IMR-90 (cell line): ENCODE measurements at regions not wholly inside any gene's neighbourhood (a gene's known extent, or its start where the extent isn't known, plus 50 kb on each side); places are given as distances from the start of the nearest gene placed in this dataset.

ENCODE experiments used
- ATAC-seq: fragments of 200-7000 bp; cut with Tn5 transposase; 2 replicates; pipeline ENCODE4 v1.9.1; 2020; ENCODE audit warnings: low read depth, mild to moderate bottlenecking, moderate library complexity
- BruUV-seq: library from RNA; stranded (reverse); fragments of 400-500 nt; replicated peaks from 2 replicates; lab custom pipeline; 2021; lab: Mats Ljungman, UMichigan
- CTCF ChIA-PET: fragments of 300-600 bp; formaldehyde crosslinking; extraction: SDS; loops from one replicate; lab custom pipeline; 2021; ENCODE audit warnings: antibody characterized with exemption; lab: Yijun Ruan, JAX
- POLR2A ChIA-PET: fragments of 300-600 bp; sonication (Branson Sonifier 250); formaldehyde crosslinking; loops from one replicate; lab custom pipeline; 2022; ENCODE audit warnings: antibody characterized with exemption; ENCODE audit not compliant: unreplicated experiment; lab: Charles Lee
- DNase-seq: peaks from one replicate; pipeline ENCODE4 v3.0.0; 2013
- H2AFZ ChIP-seq: replicated peaks from 2 replicates; pipeline ENCODE3; 2013; ENCODE audit warnings: low read length, mild to moderate bottlenecking; ENCODE audit not compliant: poor library complexity
- H2AK5ac ChIP-seq: 2 replicates; pipeline ENCODE4 v1.6.1; 2013; ENCODE audit warnings: low read depth, low read length, inconsistent platforms
- H2AK9ac ChIP-seq: replicated peaks from 2 replicates; pipeline ENCODE3; 2013; ENCODE audit warnings: mild to moderate bottlenecking, low read depth, low read length, moderate library complexity; ENCODE audit not compliant: poor library complexity
- H2BK120ac ChIP-seq: 2 replicates; pipeline ENCODE4 v1.6.1; 2013; ENCODE audit warnings: low read depth, low read length, inconsistent platforms
- H2BK15ac ChIP-seq: 3 replicates; pipeline ENCODE4 v1.6.1; 2013; ENCODE audit warnings: low read depth, low read length, inconsistent platforms
- H2BK20ac ChIP-seq: 2 replicates; pipeline ENCODE4 v1.6.1; 2013; ENCODE audit warnings: low read depth, mild to moderate bottlenecking, inconsistent platforms, low read length, moderate library complexity
- H2BK5ac ChIP-seq: 2 replicates; pipeline ENCODE4 v1.6.1; 2013; ENCODE audit warnings: mild to moderate bottlenecking, low read depth, low read length, inconsistent platforms; ENCODE audit not compliant: poor library complexity, severe bottlenecking
- H3K14ac ChIP-seq: replicated peaks from 2 replicates; pipeline ENCODE4 v1.6.1; 2013; ENCODE audit warnings: low read depth, low read length, inconsistent platforms
- H3K18ac ChIP-seq: 2 replicates; pipeline ENCODE4 v1.6.1; 2013; ENCODE audit warnings: low read depth, low read length, control low read depth
- H3K23ac ChIP-seq: 2 replicates; pipeline ENCODE4 v1.6.1; 2013; ENCODE audit warnings: low read depth, low read length, inconsistent platforms
- H3K27ac ChIP-seq: 2 replicates; pipeline ENCODE4 v1.5.1; 2013; ENCODE audit warnings: mild to moderate bottlenecking, control low read depth, low read length; ENCODE audit not compliant: insufficient read depth
- H3K27me3 ChIP-seq: 2 replicates; pipeline ENCODE4 v1.6.1; 2013; ENCODE audit warnings: low read length; ENCODE audit not compliant: control insufficient read depth, insufficient read depth
- H3K36me3 ChIP-seq: 2 replicates; pipeline ENCODE4 v1.6.1; 2013; ENCODE audit warnings: low read length, mixed read lengths; ENCODE audit not compliant: control insufficient read depth, insufficient read depth
- H3K4ac ChIP-seq: 2 replicates; pipeline ENCODE4 v1.6.1; 2013; ENCODE audit warnings: low read depth, low read length, inconsistent platforms
- H3K4me1 ChIP-seq: 2 replicates; pipeline ENCODE4 v1.6.1; 2013; ENCODE audit warnings: low read length, mixed read lengths; ENCODE audit not compliant: control insufficient read depth, insufficient read depth
- H3K4me2 ChIP-seq: 2 replicates; pipeline ENCODE4 v1.6.1; 2013; ENCODE audit warnings: low read depth, mild to moderate bottlenecking, control low read depth, low read length, moderate library complexity
- H3K4me3 ChIP-seq: 2 replicates; pipeline ENCODE4 v1.5.1; 2013; ENCODE audit warnings: low read depth, mild to moderate bottlenecking, control low read depth, low read length, moderate library complexity; ENCODE audit not compliant: insufficient read depth
- H3K56ac ChIP-seq: 2 replicates; pipeline ENCODE4 v1.6.1; 2013; ENCODE audit warnings: low read length, inconsistent platforms; ENCODE audit not compliant: insufficient read depth; ENCODE audit errors: extremely low read depth
- H3K79me1 ChIP-seq, 2 experiments: 2 replicates each; pipeline ENCODE4 v1.6.1; 2013; ENCODE audit warnings: low read length in 2 of 2, inconsistent platforms in 1 of 2, low read depth in 1 of 2
- H3K9ac ChIP-seq: 2 replicates; pipeline ENCODE4 v1.6.1; 2013; ENCODE audit warnings: low read depth, low read length, control low read depth
- H3K9me1 ChIP-seq: 2 replicates; pipeline ENCODE4 v1.6.1; 2013; ENCODE audit warnings: low read length, inconsistent platforms; ENCODE audit not compliant: insufficient read depth
- H3K9me3 ChIP-seq: 2 replicates; pipeline ENCODE4 v1.6.1; 2013; ENCODE audit warnings: low read length; ENCODE audit not compliant: control insufficient read depth, insufficient read depth
- H4K20me1 ChIP-seq: 2 replicates; pipeline ENCODE4 v1.6.1; 2013; ENCODE audit warnings: low read length, inconsistent platforms; ENCODE audit not compliant: insufficient read depth
- H4K5ac ChIP-seq: 2 replicates; pipeline ENCODE4 v1.6.1; 2013; ENCODE audit warnings: mild to moderate bottlenecking, low read depth, low read length, control low read depth
- H4K8ac ChIP-seq, 2 experiments: 2 replicates each; pipeline ENCODE4 v1.6.1; 2013; ENCODE audit warnings: low read depth in 2 of 2, low read length in 2 of 2, control low read depth in 1 of 2, inconsistent platforms in 1 of 2
- H4K91ac ChIP-seq: 2 replicates; pipeline ENCODE4 v1.6.1; 2013; ENCODE audit warnings: low read depth, low read length, inconsistent platforms; ENCODE audit not compliant: insufficient read depth
- BHLHE40 ChIP-seq: fragments of 150-350 bp; IDR thresholded peaks from 2 replicates; pipeline ENCODE4 v1.6.1; 2016; ENCODE audit warnings: mild to moderate bottlenecking, low read depth, low read length
- CEBPB ChIP-seq: IDR thresholded peaks from 2 replicates; pipeline ENCODE4 v1.6.1; 2012; ENCODE audit warnings: low read depth, low read length, improper control_type of control experiment
- FOS ChIP-seq: fragments of 150-350 bp; IDR thresholded peaks from 2 replicates; pipeline ENCODE4 v1.6.1; 2016; ENCODE audit warnings: low read depth, low read length
- RAD21 ChIP-seq: IDR thresholded peaks from 2 replicates; pipeline ENCODE4 v1.6.1; 2012; ENCODE audit warnings: low read length, improper control_type of control experiment
- RFX5 ChIP-seq: IDR thresholded peaks from 2 replicates; pipeline ENCODE4 v1.8.0; 2012; ENCODE audit warnings: low read depth, mild to moderate bottlenecking, low read length, moderate library complexity
- WGBS, 2 experiments: methylation state at CpG; one replicate each; pipeline versions ENCODE4 v1.1.5 to v1.1.7; 2013; ENCODE audit warnings: missing lambda C conversion rate in 2 of 2; ENCODE audit not compliant: insufficient read length in 1 of 2; ENCODE audit errors: extremely low coverage in 2 of 2; 5-methylcytosine and 5-hydroxymethylcytosine counted together
- dilution Hi-C: fragments of 300-500 bp; cut with HindIII; formaldehyde crosslinking; loops from one replicate; pipeline ENCODE4 v1.14.3; 2018; ENCODE audit warnings: low sequenced_read_pairs; ENCODE audit not compliant: unreplicated experiment
- in situ Hi-C: fragments of 300-500 bp; cut with MboI; formaldehyde crosslinking; loops from 3 replicates; pipeline ENCODE4 v1.14.3; 2019; ENCODE audit warnings: low sequenced_read_pairs, inconsistent platforms, mixed read lengths
- intact Hi-C: fragments of 100-400 bp; cut with micrococcal nuclease; formaldehyde crosslinking; loops from 2 replicates; pipeline ENCODE4 v1.10.0; 2022
- TF ChIP-seq, protein P1 (sequence below): fragments of 150-350 bp; IDR thresholded peaks from 2 replicates; pipeline ENCODE4 v1.6.1; 2016; ENCODE audit warnings: low read depth, mild to moderate bottlenecking, low read length, moderate library complexity, borderline replicate concordance
- TF ChIP-seq, protein P2 (sequence below): conservative IDR thresholded peaks from 2 replicates; pipeline ENCODE4 v1.5.1; 2012; ENCODE audit warnings: mild to moderate bottlenecking, low read depth, low read length, improper control_type of control experiment

GRCh38 chr5:67942421-67942820 is 273.1 kb upstream of the PIK3R1 start:
- Histone ChIP-seq H3K9ac (no peak overlapping the region), H3K23ac (no peak overlapping the region), H2AK9ac (no peak overlapping the region), H3K79me1 (no peaks in the 10 kb centered on the region), H3K4me1 (no peaks in the 10 kb centered on the region), H2BK20ac (no peak overlapping the region), H2AFZ (no peak overlapping the region), H2AK5ac (no peak overlapping the region), H3K4me2 (no peak overlapping the region), H2BK15ac (no peak overlapping the region), H3K14ac (no peak overlapping the region), H4K91ac (no peak overlapping the region), H4K8ac (no peak overlapping the region), H3K9me3 (no peaks in the 10 kb centered on the region), H4K5ac (no peak overlapping the region), H3K27me3 (no peaks in the 10 kb centered on the region), H3K4ac (no peak overlapping the region), H3K27ac (no peak overlapping the region), H3K4me3 (no peak overlapping the region), H3K36me3 (no peaks in the 10 kb centered on the region), H3K9me1 (no peaks in the 10 kb centered on the region), H2BK120ac (no peak overlapping the region), H2BK5ac (no peak overlapping the region), H4K20me1 (no peaks in the 10 kb centered on the region), H3K56ac (no peak overlapping the region), H3K18ac (no peak overlapping the region)
- no TSS peak for BruUV-seq
- TF ChIP-seq RFX5: no peak
- TF ChIP-seq FOS: no peak
- no peak for TF ChIP-seq RAD21
- no peak for TF ChIP-seq CEBPB
- TF ChIP-seq, protein P1, sequence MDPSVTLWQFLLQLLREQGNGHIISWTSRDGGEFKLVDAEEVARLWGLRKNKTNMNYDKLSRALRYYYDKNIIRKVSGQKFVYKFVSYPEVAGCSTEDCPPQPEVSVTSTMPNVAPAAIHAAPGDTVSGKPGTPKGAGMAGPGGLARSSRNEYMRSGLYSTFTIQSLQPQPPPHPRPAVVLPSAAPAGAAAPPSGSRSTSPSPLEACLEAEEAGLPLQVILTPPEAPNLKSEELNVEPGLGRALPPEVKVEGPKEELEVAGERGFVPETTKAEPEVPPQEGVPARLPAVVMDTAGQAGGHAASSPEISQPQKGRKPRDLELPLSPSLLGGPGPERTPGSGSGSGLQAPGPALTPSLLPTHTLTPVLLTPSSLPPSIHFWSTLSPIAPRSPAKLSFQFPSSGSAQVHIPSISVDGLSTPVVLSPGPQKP: no peak
- TF ChIP-seq BHLHE40: no peak
- TF ChIP-seq, protein P2, sequence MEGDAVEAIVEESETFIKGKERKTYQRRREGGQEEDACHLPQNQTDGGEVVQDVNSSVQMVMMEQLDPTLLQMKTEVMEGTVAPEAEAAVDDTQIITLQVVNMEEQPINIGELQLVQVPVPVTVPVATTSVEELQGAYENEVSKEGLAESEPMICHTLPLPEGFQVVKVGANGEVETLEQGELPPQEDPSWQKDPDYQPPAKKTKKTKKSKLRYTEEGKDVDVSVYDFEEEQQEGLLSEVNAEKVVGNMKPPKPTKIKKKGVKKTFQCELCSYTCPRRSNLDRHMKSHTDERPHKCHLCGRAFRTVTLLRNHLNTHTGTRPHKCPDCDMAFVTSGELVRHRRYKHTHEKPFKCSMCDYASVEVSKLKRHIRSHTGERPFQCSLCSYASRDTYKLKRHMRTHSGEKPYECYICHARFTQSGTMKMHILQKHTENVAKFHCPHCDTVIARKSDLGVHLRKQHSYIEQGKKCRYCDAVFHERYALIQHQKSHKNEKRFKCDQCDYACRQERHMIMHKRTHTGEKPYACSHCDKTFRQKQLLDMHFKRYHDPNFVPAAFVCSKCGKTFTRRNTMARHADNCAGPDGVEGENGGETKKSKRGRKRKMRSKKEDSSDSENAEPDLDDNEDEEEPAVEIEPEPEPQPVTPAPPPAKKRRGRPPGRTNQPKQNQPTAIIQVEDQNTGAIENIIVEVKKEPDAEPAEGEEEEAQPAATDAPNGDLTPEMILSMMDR: no peak
- dilution Hi-C loops: no loop called here
- ChIA-PET POLR2A (no interaction called here), CTCF (interaction anchor here (0.6 kb wide), 1 partner anchor 14 kb away, joined by 4 read pairs; no protein-coding TSS in a partner anchor)
- WGBS, 2 experiments: 10% methylated on average over 2 of the region's 7 CpGs; no CpG with 5 or more reads in 1 of the 2 experiments
- no peak for ATAC-seq
- intact Hi-C loops: no loop called here
- in situ Hi-C loops: no loop called here
- DNase-seq: no peak
